Parathyroid adenoma (tissue), 2 donors: ENCODE measurements at regions not wholly inside any gene's neighbourhood (a gene's known extent, or its start where the extent isn't known, plus 50 kb on each side); places are given as distances from the start of the nearest gene placed in this dataset.

Source experiments
- H2AFZ ChIP-seq: fragments of 300-600 bp; sonication (generic); one replicate; pipeline ENCODE4 v1.7.0; 2017; ENCODE audit warnings: antibody characterized with exemption, mild to moderate bottlenecking
- H3K27ac ChIP-seq: fragments of 300-600 bp; sonication (generic); one replicate; pipeline ENCODE4 v1.7.0; 2017
- H3K27me3 ChIP-seq: fragments of 300-600 bp; sonication (generic); one replicate; pipeline ENCODE4 v1.7.0; 2017; ENCODE audit warnings: low read length; ENCODE audit not compliant: control insufficient read depth, insufficient read depth
- H3K36me3 ChIP-seq: fragments of 300-600 bp; sonication (generic); one replicate; pipeline ENCODE4 v1.7.0; 2017; ENCODE audit warnings: low read length; ENCODE audit not compliant: control insufficient read depth, insufficient read depth
- H3K4me1 ChIP-seq: fragments of 300-600 bp; sonication (generic); one replicate; pipeline ENCODE4 v1.7.0; 2017; ENCODE audit warnings: control low read depth
- H3K4me2 ChIP-seq: fragments of 300-600 bp; sonication (generic); one replicate; pipeline ENCODE4 v1.7.0; 2017; ENCODE audit warnings: low read length
- H3K4me3 ChIP-seq: fragments of 300-600 bp; sonication (generic); one replicate; pipeline ENCODE4 v1.7.0; 2017; ENCODE audit warnings: low read depth, low read length
- H3K79me2 ChIP-seq: fragments of 300-600 bp; sonication (generic); one replicate; pipeline ENCODE4 v1.7.0; 2017; ENCODE audit warnings: control low read depth
- H3K9ac ChIP-seq: fragments of 300-600 bp; sonication (generic); one replicate; pipeline ENCODE4 v1.7.0; 2017; ENCODE audit warnings: mild to moderate bottlenecking
- H3K9me3 ChIP-seq: fragments of 300-600 bp; sonication (generic); one replicate; pipeline ENCODE4 v1.7.0; 2017; ENCODE audit warnings: low read length; ENCODE audit not compliant: control insufficient read depth
- TF ChIP-seq, protein P1 (sequence below): fragments of 300-600 bp; sonication (generic); IDR thresholded peaks from one replicate; pipeline ENCODE4 v1.7.0; 2017; ENCODE audit warnings: antibody characterized with exemption, mild to moderate bottlenecking
- donor health status: primary hyperparathyroidism.

DNA sequence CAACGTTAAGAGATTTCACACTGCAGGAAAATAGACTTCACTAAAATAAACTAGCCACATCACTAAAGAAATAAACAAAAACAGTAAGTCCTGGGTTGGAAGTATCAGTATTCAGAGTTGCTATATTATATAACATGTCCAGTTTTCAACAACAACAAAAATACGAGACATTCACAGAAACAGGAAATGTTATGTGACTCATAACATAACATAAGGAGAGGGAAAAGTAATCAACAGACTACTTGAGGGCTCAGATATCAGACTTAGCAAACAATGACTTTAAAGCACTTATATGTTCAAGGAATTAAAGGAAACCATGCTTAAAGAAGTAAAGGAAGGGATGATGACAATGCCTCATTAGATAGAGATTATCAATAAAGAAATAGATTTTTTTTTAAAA is 73.5 kb upstream of the MKLN1 start:
- TF ChIP-seq, protein P1, sequence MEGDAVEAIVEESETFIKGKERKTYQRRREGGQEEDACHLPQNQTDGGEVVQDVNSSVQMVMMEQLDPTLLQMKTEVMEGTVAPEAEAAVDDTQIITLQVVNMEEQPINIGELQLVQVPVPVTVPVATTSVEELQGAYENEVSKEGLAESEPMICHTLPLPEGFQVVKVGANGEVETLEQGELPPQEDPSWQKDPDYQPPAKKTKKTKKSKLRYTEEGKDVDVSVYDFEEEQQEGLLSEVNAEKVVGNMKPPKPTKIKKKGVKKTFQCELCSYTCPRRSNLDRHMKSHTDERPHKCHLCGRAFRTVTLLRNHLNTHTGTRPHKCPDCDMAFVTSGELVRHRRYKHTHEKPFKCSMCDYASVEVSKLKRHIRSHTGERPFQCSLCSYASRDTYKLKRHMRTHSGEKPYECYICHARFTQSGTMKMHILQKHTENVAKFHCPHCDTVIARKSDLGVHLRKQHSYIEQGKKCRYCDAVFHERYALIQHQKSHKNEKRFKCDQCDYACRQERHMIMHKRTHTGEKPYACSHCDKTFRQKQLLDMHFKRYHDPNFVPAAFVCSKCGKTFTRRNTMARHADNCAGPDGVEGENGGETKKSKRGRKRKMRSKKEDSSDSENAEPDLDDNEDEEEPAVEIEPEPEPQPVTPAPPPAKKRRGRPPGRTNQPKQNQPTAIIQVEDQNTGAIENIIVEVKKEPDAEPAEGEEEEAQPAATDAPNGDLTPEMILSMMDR, result no peak
- no peaks in the 10 kb centered on the region for H3K79me2 ChIP-seq

GRCh38 chr7:131255242-131255641 is 72.4 kb upstream of the MKLN1 start:
- H3K79me2 ChIP-seq, result no peaks in the 10 kb centered on the region
- H3K9me3 ChIP-seq, result no peaks in the 10 kb centered on the region
- H3K4me3 ChIP-seq, result no peak overlapping the region
- no peak overlapping the region for H2AFZ ChIP-seq
- no peaks in the 10 kb centered on the region for H3K4me1 ChIP-seq
- TF ChIP-seq, protein P1, result no peak
- no peak overlapping the region for H3K27ac ChIP-seq
- no peak overlapping the region for H3K4me2 ChIP-seq
- H3K36me3 ChIP-seq, result no peaks in the 10 kb centered on the region
- no peak overlapping the region for H3K9ac ChIP-seq
- no peaks in the 10 kb centered on the region for H3K27me3 ChIP-seq

More for the DNA sequence above, 73.5 kb upstream of the MKLN1 start:
- no peak overlapping the region for H3K9ac ChIP-seq
- H3K9me3 ChIP-seq, result no peaks in the 10 kb centered on the region
- H3K4me3 ChIP-seq, result no peak overlapping the region
- H3K36me3 ChIP-seq, result no peaks in the 10 kb centered on the region
- H2AFZ ChIP-seq, result no peak overlapping the region
- no peaks in the 10 kb centered on the region for H3K4me1 ChIP-seq
- H3K27me3 ChIP-seq, result no peaks in the 10 kb centered on the region
- H3K4me2 ChIP-seq, result no peak overlapping the region
- no peak overlapping the region for H3K27ac ChIP-seq

- Histone ChIP-seq H2AFZ (no peak overlapping the region), H3K9ac (no peak overlapping the region), H3K79me2 (no peaks in the 10 kb centered on the region), H3K9me3 (no peaks in the 10 kb centered on the region), H3K4me3 (no peak overlapping the region), H3K4me2 (no peak overlapping the region), H3K36me3 (no peaks in the 10 kb centered on the region), H3K27me3 (no peaks in the 10 kb centered on the region), H3K27ac (no peak overlapping the region), H3K4me1 (no peaks in the 10 kb centered on the region)
- TF ChIP-seq, protein P1, result no peak
Observed at GRCh38 chr7:131261476-131261994, 66.1 kb upstream of the MKLN1 start.

GRCh38 chr7:131265227-131265626 is 62.4 kb upstream of the MKLN1 start:
- no peaks in the 10 kb centered on the region for H3K27me3 ChIP-seq
- TF ChIP-seq, protein P1, result no peak
- no peaks in the 10 kb centered on the region for H3K9me3 ChIP-seq
- no peaks in the 10 kb centered on the region for H3K79me2 ChIP-seq
- no peaks in the 10 kb centered on the region for H3K36me3 ChIP-seq
- no peak overlapping the region for H3K4me2 ChIP-seq
- H3K4me1 ChIP-seq, result no peaks in the 10 kb centered on the region
- no peak overlapping the region for H3K27ac ChIP-seq
- no peak overlapping the region for H3K4me3 ChIP-seq
- no peak overlapping the region for H3K9ac ChIP-seq
- H2AFZ ChIP-seq, result no peak overlapping the region

- H2AFZ ChIP-seq, result no peak overlapping the region
- no peaks in the 10 kb centered on the region for H3K36me3 ChIP-seq
- no peaks in the 10 kb centered on the region for H3K27me3 ChIP-seq
- H3K4me1 ChIP-seq, result no peaks in the 10 kb centered on the region
- no peak overlapping the region for H3K4me2 ChIP-seq
- TF ChIP-seq, protein P1, result no peak
- no peak overlapping the region for H3K27ac ChIP-seq
- H3K4me3 ChIP-seq, result no peak overlapping the region
- H3K79me2 ChIP-seq, result no peaks in the 10 kb centered on the region
- no peaks in the 10 kb centered on the region for H3K9me3 ChIP-seq
- H3K9ac ChIP-seq, result no peak overlapping the region
Observed at GRCh38 chr7:131267631-131268030, 60.0 kb upstream of the MKLN1 start.
